PC-9 (cell line): ENCODE measurements at regions not wholly inside any gene's neighbourhood (a gene's known extent, or its start where the extent isn't known, plus 50 kb on each side); places are given as distances from the start of the nearest gene placed in this dataset.

Experiments used
- BruUV-seq: library from RNA; stranded (reverse); fragments of 400-500 nt; replicated peaks from 2 replicates; lab custom pipeline; 2021; lab: Mats Ljungman, UMichigan
- CTCF ChIA-PET: fragments of 300-600 bp; sonication (Branson Sonifier 250); formaldehyde crosslinking; loops from one replicate; lab custom pipeline; 2022; ENCODE audit warnings: antibody characterized with exemption; lab: Charles Lee
- POLR2A ChIA-PET: fragments of 300-600 bp; sonication (Branson Sonifier 250); formaldehyde crosslinking; loops from one replicate; lab custom pipeline; 2022; ENCODE audit warnings: antibody characterized with exemption; ENCODE audit not compliant: unreplicated experiment; lab: Charles Lee
- DNase-seq, 2 experiments: peaks; one replicate each; pipeline versions ENCODE4 v3.0.0 to v3.0.0-alpha.2; 2015 to 2022; ENCODE audit warnings: mixed read lengths in 1 of 2
- H2AFZ ChIP-seq: fragments of 200-600 bp; sonication (generic); 2 replicates; pipeline ENCODE4 v1.8.1; 2017; ENCODE audit warnings: antibody characterized with exemption
- H3F3A ChIP-seq: fragments of 200-600 bp; sonication (generic); 2 replicates; pipeline ENCODE4 v1.8.1; 2017; ENCODE audit warnings: antibody characterized with exemption, mild to moderate bottlenecking, low read depth; ENCODE audit not compliant: insufficient read depth
- H3K27ac ChIP-seq: fragments of 200-600 bp; sonication (generic); 2 replicates; pipeline ENCODE4 v1.6.1; 2016; ENCODE audit warnings: mixed run types
- H3K27me3 ChIP-seq: fragments of 200-600 bp; sonication (generic); 2 replicates; pipeline ENCODE4 v1.6.1; 2016; ENCODE audit warnings: low read depth, mixed run types; ENCODE audit not compliant: insufficient read depth
- H3K36me3 ChIP-seq: fragments of 200-600 bp; sonication (generic); 2 replicates; pipeline ENCODE4 v1.6.1; 2016; ENCODE audit warnings: low read depth, mixed run types
- H3K4me1 ChIP-seq: fragments of 200-600 bp; sonication (generic); replicated peaks from 2 replicates; pipeline ENCODE4 v1.6.1; 2016; ENCODE audit warnings: mixed run types; ENCODE audit not compliant: insufficient read depth
- H3K4me2 ChIP-seq: fragments of 200-600 bp; sonication (generic); 2 replicates; pipeline ENCODE4 v1.6.1; 2017; ENCODE audit warnings: mixed run types
- H3K4me3 ChIP-seq: fragments of 200-600 bp; sonication (generic); 2 replicates; pipeline ENCODE4 v1.6.1; 2016; ENCODE audit warnings: mixed run types
- H3K79me2 ChIP-seq: fragments of 200-600 bp; sonication (generic); 2 replicates; pipeline ENCODE4 v1.6.1; 2017; ENCODE audit warnings: low read depth, mixed run types
- H3K9me2 ChIP-seq: fragments of 200-600 bp; sonication (generic); 2 replicates; pipeline ENCODE4 v1.8.1; 2017; ENCODE audit warnings: mild to moderate bottlenecking; ENCODE audit not compliant: insufficient read depth
- H3K9me3 ChIP-seq: fragments of 200-600 bp; sonication (generic); 2 replicates; pipeline ENCODE4 v1.8.1; 2016; ENCODE audit warnings: low read depth; ENCODE audit not compliant: insufficient read depth
- H4K20me1 ChIP-seq: fragments of 200-600 bp; sonication (generic); 2 replicates; pipeline ENCODE4 v1.8.1; 2017; ENCODE audit not compliant: insufficient read depth
- EZH2 ChIP-seq: fragments of 200-600 bp; sonication (generic); IDR thresholded peaks from 2 replicates; pipeline ENCODE4 v1.8.0; 2017; ENCODE audit warnings: antibody characterized with exemption, low read depth
- intact Hi-C: fragments of 100-400 bp; cut with micrococcal nuclease; formaldehyde crosslinking; loops from one replicate; pipeline ENCODE4 v1.10.0; 2022; ENCODE audit not compliant: unreplicated experiment
- TF ChIP-seq, protein P1 (sequence below): fragments of 200-600 bp; sonication (generic); conservative IDR thresholded peaks from 2 replicates; pipeline ENCODE4 v1.6.1; 2017; ENCODE audit warnings: mixed run types, antibody characterized with exemption, mild to moderate bottlenecking, moderate library complexity

DNA sequence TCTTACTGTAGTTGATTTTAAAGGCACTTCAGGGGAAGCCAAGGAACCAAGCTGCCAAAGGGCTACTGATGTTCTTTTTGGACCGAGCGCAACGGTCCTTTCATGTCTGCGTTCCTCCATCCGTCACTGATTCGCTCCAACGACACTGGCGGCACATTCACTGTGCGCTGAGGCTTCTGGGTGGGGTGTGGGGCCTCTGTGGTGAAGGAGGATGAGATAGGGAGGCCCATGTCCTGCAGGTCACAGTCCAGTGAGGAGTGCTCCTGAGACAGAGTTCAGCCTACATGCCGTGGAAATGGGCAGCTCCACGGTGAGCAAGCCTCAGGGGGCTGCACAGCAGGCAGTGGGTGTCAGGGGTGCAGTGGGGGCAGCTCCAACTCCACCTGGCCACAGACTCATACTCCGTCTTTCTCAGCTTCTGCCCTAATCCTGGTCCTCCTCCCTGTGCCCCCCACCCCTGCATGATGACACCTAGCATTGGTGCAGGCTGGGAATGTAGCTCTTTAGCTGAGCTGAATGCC is 87.8 kb upstream of the SHANK2 start:
- H3K9me2 ChIP-seq, result no peaks in the 10 kb centered on the region
- no peaks in the 10 kb centered on the region for H3K4me1 ChIP-seq
- POLR2A ChIA-PET, result no interaction called here
- H4K20me1 ChIP-seq, result no peaks in the 10 kb centered on the region
- H3K4me3 ChIP-seq, result no peak overlapping the region
- H3K27ac ChIP-seq, result no peak overlapping the region
- H3K4me2 ChIP-seq, result no peak overlapping the region
- intact Hi-C loops, result no loop called here
- no peaks in the 10 kb centered on the region for H3K36me3 ChIP-seq
- H3K27me3 ChIP-seq, result peaks cover 19% of the 10 kb centered on the region
- no peak for TF ChIP-seq EZH2
- TF ChIP-seq, protein P1, sequence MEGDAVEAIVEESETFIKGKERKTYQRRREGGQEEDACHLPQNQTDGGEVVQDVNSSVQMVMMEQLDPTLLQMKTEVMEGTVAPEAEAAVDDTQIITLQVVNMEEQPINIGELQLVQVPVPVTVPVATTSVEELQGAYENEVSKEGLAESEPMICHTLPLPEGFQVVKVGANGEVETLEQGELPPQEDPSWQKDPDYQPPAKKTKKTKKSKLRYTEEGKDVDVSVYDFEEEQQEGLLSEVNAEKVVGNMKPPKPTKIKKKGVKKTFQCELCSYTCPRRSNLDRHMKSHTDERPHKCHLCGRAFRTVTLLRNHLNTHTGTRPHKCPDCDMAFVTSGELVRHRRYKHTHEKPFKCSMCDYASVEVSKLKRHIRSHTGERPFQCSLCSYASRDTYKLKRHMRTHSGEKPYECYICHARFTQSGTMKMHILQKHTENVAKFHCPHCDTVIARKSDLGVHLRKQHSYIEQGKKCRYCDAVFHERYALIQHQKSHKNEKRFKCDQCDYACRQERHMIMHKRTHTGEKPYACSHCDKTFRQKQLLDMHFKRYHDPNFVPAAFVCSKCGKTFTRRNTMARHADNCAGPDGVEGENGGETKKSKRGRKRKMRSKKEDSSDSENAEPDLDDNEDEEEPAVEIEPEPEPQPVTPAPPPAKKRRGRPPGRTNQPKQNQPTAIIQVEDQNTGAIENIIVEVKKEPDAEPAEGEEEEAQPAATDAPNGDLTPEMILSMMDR, result no peak
- H3K9me3 ChIP-seq, result no peaks in the 10 kb centered on the region
- DNase-seq, result no peak
- H3F3A ChIP-seq, result peaks cover 3% of the 10 kb centered on the region; the same call in 1 of the 2 replicates
- CTCF ChIA-PET, result interaction anchor here (0.7 kb wide), 1 partner anchor 293 kb away, joined by 3 read pairs; no protein-coding TSS in a partner anchor
- no TSS peak for BruUV-seq
- no peaks in the 10 kb centered on the region for H3K79me2 ChIP-seq
- H2AFZ ChIP-seq, result no peak overlapping the region

DNA sequence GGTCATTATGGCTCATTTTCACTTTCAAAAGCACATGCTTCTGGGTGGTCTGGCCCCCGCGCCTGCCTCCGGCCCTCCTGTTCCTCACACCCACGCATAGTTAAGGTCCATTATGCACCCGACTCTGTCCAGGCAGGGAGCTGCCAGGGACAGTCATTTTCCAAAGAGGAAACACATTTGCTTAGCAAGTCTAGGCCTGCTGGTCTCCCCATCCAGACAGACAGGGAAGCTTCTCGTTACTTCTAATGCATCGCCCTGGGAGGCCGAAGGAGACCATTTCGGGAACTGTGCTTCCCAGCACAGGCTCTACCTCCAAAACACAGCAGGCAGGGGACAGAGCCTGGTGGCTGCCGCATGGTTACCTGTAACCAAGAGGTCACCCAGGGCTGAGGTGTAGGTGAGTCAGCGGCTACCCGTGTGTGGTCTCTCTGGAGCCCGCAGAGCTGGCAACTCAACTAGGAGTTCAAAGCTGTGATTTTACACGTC is 87.1 kb upstream of the SHANK2 start:
- DNase-seq, result no peak
- H3K9me3 ChIP-seq, result no peaks in the 10 kb centered on the region
- CTCF ChIA-PET, result interaction anchor here (0.7 kb wide), 1 partner anchor 294 kb away, joined by 3 read pairs; no protein-coding TSS in a partner anchor
- no peaks in the 10 kb centered on the region for H4K20me1 ChIP-seq
- no peaks in the 10 kb centered on the region for H3K79me2 ChIP-seq
- H3K27me3 ChIP-seq, result peaks cover 12% of the 10 kb centered on the region
- no peak overlapping the region for H3K4me3 ChIP-seq
- intact Hi-C loops, result no loop called here
- H3K36me3 ChIP-seq, result no peaks in the 10 kb centered on the region
- BruUV-seq, result no TSS peak
- H3K9me2 ChIP-seq, result no peaks in the 10 kb centered on the region
- no peak for TF ChIP-seq EZH2
- TF ChIP-seq, protein P1, result no peak
- no peak overlapping the region for H3K27ac ChIP-seq
- no peak overlapping the region for H2AFZ ChIP-seq
- peaks cover 3% of the 10 kb centered on the region; the same call in 1 of the 2 replicates for H3F3A ChIP-seq
- no peaks in the 10 kb centered on the region for H3K4me1 ChIP-seq
- POLR2A ChIA-PET, result no interaction called here
- no peak overlapping the region for H3K4me2 ChIP-seq

DNA sequence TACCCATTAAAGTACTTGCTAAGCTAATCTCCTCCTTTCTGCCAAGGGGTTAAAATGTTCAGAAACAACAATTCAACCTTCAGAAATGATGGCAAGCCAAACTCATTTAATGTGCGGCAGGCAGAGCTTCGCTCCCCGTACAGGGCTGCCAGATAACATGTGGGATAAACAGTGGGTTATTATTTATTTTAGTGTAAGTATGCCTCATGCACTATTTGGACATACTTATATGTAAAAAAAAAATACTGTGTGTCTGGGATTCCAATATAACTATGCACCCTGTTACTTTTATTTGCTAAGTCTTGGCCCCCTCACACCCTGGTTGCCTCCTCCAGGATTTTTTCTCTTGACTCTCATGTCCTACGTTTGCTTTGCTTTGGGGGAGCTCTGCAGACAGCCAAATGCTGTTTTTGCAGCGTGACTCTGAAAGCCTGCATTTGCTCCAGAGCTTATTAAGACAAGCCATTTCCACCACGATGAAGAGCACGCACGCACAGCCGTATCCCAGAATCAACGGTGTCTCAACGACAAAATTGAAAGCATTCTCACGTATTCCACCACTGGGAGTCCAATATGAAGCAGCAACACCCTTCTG is 86.5 kb upstream of the SHANK2 start:
- no peaks in the 10 kb centered on the region for H3K79me2 ChIP-seq
- no peaks in the 10 kb centered on the region for H3K4me1 ChIP-seq
- TF ChIP-seq, protein P1, result no peak
- TF ChIP-seq EZH2, result no peak
- no peaks in the 10 kb centered on the region for H3K9me2 ChIP-seq
- H3K36me3 ChIP-seq, result no peaks in the 10 kb centered on the region
- ChIA-PET POLR2A (no interaction called here), CTCF (no interaction called here)
- no peaks in the 10 kb centered on the region for H3K9me3 ChIP-seq
- peaks cover 12% of the 10 kb centered on the region for H3K27me3 ChIP-seq
- H3F3A ChIP-seq, result peaks cover 3% of the 10 kb centered on the region; the same call in 1 of the 2 replicates
- no peak overlapping the region for H3K4me3 ChIP-seq
- no peak overlapping the region for H3K4me2 ChIP-seq
- intact Hi-C loops, result no loop called here
- no TSS peak for BruUV-seq
- H2AFZ ChIP-seq, result no peak overlapping the region
- no peaks in the 10 kb centered on the region for H4K20me1 ChIP-seq
- no peak for DNase-seq
- no peak overlapping the region for H3K27ac ChIP-seq
